Glomerular visceral epithelial cell (primary cell): ENCODE measurements at regions not wholly inside any gene's neighbourhood (a gene's known extent, or its start where the extent isn't known, plus 50 kb on each side); places are given as distances from the start of the nearest gene placed in this dataset.
"Not testable (repeated sequence)": the region's sequence is repeated elsewhere in the genome, so short reads cannot be mapped to it uniquely, and the experiment has no call there.

ENCODE experiments used
- DNase-seq: peaks from one replicate; pipeline ENCODE4 v3.0.0-alpha.2; 2016; ENCODE audit errors: extremely low spot score

DNA sequence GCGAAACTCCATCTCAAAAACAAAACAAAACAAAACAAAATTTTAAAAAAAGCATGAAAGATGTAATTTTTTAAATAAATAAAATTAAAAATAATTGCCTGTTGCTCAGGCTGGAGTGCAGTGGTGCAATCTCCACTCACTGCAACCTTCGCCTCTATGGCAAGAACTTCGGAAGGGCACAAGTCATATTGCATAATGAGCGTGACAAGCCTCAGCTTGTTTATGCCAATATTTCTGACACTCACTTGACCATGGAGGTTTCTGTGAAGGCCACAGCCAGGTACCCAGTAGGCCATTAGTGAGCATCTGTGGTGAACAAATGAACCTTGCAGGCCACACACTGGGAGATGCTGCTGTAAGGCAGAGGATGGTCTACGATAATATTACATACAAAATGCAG, 106.1 kb upstream of the KMT2C start:
- DNase-seq: no peak

- DNase-seq: not testable (repeated sequence)
Measured at GRCh38 chr7:152539190-152539495, 103.3 kb upstream of the KMT2C start.

DNA sequence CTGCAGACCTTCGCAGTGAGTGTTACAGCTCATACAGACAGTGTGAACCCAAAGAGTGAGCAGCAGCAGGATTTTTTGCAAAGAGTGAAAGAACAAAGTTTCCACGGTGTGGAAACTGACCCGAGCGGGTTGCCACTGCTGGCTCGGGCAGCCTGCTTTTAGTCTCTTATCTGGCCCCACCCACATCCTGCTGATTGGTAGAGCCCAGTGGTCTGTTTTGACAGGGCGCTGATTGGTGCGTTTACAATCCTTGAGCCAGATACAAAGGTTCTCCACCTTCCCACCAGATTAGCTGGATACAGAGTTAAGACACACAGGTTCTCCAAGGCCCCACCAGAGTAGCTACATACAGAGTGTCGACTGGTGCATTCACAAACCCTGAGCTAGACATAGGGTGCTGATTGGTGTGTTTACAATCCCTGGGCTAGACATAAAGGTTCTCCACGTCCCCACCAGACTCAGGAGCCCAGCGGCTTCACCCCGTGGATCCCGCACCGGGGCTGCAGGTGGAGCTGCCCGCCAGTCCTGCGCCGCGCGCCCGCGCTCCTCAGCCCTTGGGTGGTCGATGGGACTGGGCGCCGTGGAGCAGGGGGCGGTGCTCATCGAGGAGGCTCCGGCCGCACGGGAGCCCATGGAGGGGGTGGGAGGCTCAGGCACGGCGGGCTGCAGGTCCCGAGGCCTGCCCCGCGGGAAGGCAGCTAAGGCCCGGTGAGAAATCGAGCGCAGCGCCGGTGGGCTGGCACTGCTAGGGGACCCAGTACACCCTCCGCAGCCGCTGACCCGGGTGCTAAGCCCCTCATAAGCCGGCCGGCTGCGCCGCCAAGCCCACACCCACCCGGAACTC, 102.8 kb upstream of the KMT2C start:
- not testable (repeated sequence) for DNase-seq

DNA sequence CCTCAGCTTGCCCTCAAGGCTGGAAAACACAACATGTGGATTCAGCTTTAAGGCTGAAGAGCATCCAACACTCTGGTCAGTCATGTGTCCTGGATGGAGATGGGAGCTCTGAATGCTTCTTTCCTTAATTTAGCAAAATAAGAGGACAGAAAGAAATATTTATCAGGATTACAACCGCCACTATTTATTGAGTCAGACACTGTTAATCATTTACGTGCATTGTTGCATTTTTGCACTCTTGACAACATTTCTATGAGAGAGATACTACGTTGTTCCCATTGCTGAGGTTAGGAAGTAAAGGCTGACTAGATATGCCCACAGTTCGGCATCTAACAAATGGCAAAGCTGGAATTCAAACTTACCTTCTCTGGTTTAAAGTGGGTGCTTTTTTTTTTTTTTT, 101.8 kb upstream of the KMT2C start:
- DNase-seq: no peak

- no peak for DNase-seq
Measured at GRCh38 chr7:152528612-152529011, 92.8 kb upstream of the KMT2C start.

GRCh38 chr7:152527610-152528032, 91.8 kb upstream of the KMT2C start:
- DNase-seq: no peak

DNA sequence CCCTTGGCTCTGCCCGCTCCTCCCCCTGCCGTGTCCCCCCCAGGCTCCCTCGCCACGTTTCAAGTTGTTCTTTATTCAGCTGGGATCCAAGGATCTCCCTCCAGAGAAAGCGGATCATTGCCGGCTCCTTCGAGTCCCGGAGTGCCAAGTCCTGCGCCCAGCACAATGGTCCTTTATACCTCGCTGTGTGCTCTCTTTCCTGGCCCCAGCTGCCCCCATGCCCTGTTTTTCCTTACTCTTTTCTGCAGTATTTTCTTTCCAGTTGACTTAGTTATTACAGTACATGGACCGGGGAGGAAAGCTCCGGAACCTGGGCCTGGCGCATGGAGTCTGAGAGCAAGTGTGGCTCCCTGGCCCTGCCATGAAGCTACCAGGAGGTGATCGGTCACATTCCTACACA, 88.1 kb upstream of the KMT2C start:
- no peak for DNase-seq

DNA sequence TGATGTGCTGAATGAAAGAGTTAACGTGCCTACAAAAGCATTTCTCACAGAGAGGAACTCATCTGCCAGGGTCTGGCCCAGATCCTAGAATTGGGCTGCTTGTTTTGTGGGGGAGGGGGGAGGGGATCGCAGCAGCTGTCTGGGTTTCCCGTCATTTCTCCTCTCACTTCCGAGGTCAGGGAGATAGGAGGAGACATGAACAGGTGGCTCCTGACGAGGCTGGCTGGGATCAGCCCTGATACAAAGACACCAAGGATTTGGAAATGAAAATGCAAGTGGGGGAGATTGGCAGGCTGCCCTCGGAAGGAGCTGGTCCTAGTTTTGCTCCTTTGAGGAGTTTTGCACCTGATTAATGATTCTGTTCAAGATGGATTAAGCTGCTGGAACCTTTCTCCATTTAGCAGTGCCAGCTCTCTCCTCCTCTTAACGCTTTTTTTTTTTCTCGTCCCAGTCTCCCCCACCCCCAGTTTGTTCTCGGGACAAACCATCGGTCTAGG, 86.8 kb upstream of the KMT2C start:
- no peak for DNase-seq

DNA sequence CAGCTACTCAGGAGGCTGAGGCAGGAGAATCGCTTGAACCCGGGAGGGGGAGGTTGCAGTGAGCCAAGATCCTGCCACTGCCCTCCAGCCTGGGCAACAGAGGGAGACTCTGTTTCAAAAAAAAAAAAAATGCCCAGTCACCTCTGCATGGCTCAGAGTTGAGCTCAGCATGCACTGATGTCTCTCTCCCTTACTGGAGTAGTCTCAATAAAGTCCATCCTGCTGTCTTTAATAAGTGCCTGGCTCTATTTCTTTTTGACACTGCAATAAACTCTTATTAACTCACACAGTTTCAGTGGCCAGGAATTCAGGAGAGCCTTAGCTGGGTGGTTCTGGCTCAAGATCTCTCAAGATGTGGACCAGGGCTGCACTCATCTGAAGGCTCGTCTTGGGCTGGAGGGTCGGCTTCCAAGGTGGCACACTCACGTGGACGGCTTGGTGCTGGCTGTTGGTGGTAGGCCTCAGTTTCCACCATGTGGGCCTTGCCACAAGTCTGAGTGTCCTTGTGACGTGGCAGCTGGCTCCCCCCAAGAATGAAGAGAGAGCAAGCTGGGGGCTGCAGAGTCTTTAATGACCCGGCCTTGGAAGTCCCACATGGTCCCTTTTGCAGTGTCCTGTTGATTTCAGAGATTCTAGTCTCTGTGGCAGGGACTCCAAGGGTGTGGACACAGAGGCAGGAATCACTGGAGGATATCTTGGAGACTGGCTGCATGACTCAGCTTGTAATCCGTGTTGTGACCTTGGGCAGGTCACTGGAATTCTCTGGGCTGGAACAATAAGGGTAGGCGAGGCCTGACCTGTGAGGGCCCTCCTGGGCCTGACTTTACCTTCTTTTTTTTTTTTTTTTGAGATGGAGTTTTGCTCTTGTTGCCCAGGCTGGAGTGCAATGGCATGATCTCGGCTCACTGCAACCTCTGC, 85.9 kb upstream of the KMT2C start:
- DNase-seq: no peak

DNA sequence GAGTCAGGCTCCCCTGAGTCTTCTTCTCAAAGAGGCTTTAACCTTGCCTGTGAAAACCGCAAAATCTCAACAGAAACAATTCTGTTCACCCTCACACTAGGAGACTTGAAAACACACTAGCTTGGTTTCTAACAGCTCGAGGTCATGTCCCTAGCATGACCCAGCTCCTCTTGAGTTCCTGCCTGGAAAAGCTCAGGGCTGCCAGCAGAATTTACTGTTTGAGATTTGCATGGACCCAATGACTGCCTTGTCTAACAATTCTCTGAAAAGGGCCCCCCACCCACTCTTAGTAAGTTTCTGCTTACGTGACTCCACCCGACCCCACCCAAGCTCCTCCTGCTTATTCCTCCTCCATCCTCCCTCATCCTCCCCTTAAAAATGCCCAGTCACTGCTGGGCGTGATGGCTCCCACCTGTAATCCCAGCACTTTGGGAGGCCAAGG, 85.1 kb upstream of the KMT2C start:
- no peak for DNase-seq

DNA sequence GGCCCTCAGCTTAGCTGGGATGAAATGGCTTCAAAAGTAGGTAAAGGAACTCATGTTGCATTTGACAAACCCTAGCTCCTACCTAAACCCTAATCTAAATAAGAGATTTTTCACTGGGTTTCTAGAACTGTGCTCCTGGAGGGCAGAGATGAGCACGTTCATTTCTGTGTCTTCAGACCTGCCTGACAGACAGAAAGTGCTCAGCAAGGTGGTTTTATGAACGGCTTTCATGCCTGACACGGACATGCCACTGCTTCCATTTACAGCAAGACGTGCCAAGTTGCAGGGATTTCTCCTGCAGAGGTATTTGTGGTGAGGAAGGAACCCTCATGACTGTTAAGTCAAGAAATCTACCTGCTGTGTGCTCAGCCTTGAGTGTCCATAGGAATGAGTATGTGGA, 83.5 kb upstream of the KMT2C start:
- DNase-seq: no peak

DNA sequence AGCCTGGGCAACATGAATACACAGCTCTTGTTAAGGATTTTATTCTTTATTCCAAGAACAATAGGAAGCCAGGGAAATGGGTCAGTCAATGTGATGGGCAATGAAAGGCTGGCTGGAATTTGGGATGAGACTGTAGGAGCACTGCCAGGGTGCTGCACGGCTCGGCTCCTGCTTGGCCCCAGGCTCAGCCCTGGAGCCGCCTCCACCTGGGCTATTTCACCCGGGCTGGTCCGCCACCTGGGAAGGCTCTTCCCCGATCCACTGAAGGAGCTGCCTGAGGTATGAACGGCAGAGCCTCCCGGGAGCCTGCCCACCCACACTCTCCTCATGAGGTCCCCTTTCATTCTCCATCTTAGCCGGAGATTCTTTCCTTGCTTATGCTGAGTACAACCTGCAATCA, 80.4 kb upstream of the KMT2C start:
- no peak for DNase-seq

DNA sequence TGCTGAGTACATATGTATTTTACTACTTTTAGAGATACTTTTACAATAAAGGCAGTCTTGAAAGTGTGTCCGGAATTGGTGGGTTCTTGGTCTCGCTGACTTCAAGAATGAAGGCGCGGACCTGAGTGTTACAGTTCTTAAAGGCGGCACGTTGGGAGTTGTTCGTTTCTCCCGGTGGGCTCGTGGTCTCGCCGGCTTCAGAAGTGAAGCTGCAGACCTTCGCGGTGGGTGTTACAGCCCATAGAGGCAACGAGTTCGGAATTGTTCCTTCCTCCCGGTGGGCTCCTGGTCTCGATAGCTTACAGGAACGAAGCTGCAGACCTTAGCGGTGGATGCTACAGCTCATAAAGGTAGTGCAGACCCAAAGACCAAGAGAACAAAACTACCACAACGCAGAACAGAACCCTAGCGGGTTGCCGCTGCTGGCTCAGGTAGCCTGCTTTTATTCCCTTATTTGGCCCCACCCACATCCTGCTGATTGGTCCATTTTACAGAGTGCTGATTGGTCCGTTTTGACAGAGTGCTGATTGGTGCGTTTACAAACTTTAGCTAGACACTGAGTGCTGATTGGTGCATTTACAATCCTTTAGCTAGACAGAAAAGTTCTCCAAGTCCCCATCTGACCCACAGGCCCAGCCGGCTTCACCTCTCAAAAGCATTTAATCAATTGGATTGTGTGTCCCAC, 79.6 kb upstream of the KMT2C start:
- DNase-seq: not testable (repeated sequence)

DNA sequence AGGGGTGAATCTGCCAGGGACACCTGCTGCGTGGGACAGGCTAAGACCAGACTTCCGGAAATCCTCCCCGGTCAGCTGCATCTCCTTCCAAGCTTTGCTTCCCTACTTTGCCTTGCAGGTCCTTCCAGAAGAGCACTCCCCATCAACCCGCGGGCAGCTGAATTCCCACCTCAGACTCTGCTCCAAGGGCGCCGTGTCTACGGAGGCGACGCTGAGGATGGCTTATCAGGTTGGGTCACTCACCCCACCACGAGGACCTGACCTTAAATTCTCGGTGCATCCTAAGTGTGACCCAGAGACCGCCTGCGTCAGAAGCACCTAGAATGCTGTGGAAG, 78.9 kb upstream of the KMT2C start:
- DNase-seq: no peak

- DNase-seq: no peak
Measured at GRCh38 chr7:152513861-152514770, 78.3 kb upstream of the KMT2C start.

GRCh38 chr7:152512706-152513105, 76.9 kb upstream of the KMT2C start:
- DNase-seq: no peak

GRCh38 chr7:152511736-152512135, 75.9 kb upstream of the KMT2C start:
- no peak for DNase-seq

GRCh38 chr7:152508701-152509100, 72.9 kb upstream of the KMT2C start:
- DNase-seq: no peak

DNA sequence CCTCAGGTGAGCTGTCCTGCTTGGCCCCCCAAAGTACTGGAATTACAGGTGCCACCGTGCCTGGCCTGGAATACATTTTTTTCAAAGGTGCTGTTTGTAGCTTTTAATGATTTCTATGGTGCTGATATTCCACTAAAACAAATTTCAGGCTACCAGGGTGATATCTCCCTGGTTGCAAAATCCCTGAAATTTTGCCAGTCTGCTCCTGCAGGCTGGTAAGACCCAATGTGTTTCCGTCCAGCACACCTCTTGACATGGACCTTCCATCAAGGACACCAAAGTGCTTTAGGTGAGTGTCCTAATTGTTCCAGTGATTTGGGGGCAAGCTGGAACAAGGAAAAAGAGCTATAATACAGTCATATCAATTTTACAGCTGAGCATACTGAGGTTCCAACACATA, 69.8 kb upstream of the KMT2C start:
- no peak for DNase-seq

DNA sequence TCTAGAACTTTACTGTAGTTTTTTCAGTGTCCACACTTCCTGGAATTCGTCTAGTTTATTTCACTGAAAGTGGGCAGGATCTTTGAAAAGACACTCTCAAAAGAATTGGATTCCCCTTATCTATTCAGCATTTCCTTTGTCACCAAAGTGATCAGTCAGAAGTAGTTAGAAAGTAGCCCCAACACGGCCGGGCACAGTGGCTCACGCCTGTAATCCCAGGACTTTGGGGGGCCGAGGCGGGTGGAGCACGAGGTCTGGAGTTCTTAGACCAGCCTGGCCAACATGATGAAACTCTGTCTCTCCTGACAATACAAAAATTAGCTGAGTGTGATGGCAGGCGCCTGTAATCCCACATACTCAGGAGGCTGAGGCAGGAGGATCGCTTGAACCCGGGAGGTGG, 69.0 kb upstream of the KMT2C start:
- DNase-seq: no peak

DNA sequence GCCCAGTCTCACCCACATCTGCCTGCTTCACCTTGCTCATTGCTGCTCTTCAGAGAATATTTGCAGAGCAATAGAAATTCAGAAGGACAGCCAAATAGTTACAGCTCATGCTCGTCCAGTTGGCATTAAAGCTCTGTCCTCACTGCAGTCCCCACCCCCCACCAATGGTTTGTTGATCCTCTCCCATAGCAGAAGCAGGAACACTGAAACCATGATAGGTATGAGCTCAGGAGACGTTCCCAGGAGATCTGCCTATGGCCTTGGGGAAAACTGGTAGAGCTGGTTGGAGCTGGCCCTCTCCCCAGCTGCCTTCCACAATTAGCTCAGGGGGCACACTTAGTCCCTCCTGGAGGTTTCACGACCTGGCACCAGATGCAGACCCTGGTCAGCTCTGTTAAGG, 68.6 kb upstream of the KMT2C start:
- no peak for DNase-seq
